ENCODE measurements at regions not wholly inside any gene's neighbourhood (a gene's known extent, or its start where the extent isn't known, plus 50 kb on each side); places are given as distances from the start of the nearest gene placed in this dataset.

GRCh38 chr1:81558291-81559076 lies 242.2 kb upstream of the ADGRL2 start:
- CTCF ChIA-PET (ENCODE audit: low intra/inter-chr PET ratio, low total read pairs) = no interaction called here
- H3K27ac ChIP-seq (ENCODE audit: extremely low read length, insufficient read depth, low read length) = no peak overlapping the region
- FAIRE-seq (no peak), DNase-seq (ENCODE audit: low spot score) (peak; percentile 2), ATAC-seq (no peak)
- H4K20me1 ChIP-seq (ENCODE audit: insufficient read depth, low read length) = no peaks in the 10 kb centered on the region
- H3K9me3 ChIP-seq (ENCODE audit: low read length) = peaks cover 12% of the 10 kb centered on the region; the same call in 1 of the 2 replicates
- H3K27me3 ChIP-seq (ENCODE audit: control insufficient read depth in 1 of 2, insufficient read depth in 2 of 2, low read length in 2 of 2) = no peaks in the 10 kb centered on the region
- H3K4me2 ChIP-seq (ENCODE audit: low read depth, low read length) = no peak overlapping the region
- H3K9ac ChIP-seq (ENCODE audit: insufficient read depth, low read depth, low read length) = no peak overlapping the region
- intact Hi-C loops (cut with micrococcal nuclease; ENCODE audit: unreplicated experiment) (no loop called here), in situ Hi-C loops (cut with HindIII; ENCODE audit: extremely low pct_ligation_motif_present, low pct_unique_long_range_greater_than_20kb) (no loop called here)
- H3K4me3 ChIP-seq (replicated peaks in 1 of 3; ENCODE audit: insufficient read depth in 1 of 3, low read depth in 2 of 3, low read length in 3 of 3) = no peak overlapping the region
- H3K79me2 ChIP-seq (ENCODE audit: insufficient read depth, low read length) = no peaks in the 10 kb centered on the region
- H3K36me3 ChIP-seq (replicated peaks in 1 of 2; ENCODE audit: control insufficient read depth in 1 of 2, insufficient read depth in 2 of 2, low read length in 2 of 2) = no peaks in the 10 kb centered on the region
- BruUV-seq (replicated peaks) = no TSS peak
- POLR2A ChIA-PET = no interaction called here
- 4% methylated on average over 1 of the region's 1 CpG for WGBS (ENCODE audit: low lambda C conversion rate)
- no peak overlapping the region for H2AFZ ChIP-seq (ENCODE audit: low read length)
- TF ChIP-seq LBX2 (CRISPR knock-in tag; IDR thresholded peaks at IDR 0.05; ENCODE audit: borderline replicate concordance) (no peak), BRCA1 (CRISPR knock-in tag; IDR thresholded peaks at IDR 0.05) (no peak), SRSF4 (IDR thresholded peaks at IDR 0.05; ENCODE audit: low read depth, low read length, poor library complexity, severe bottlenecking) (no peak), HHEX (CRISPR knock-in tag; IDR thresholded peaks at IDR 0.05) (no peak), NFE2L2 (IDR thresholded peaks at IDR 0.05; ENCODE audit: low read length) (no peak), ARNTL (CRISPR knock-in tag; IDR thresholded peaks at IDR 0.05) (no peak), ZNF33B (CRISPR knock-in tag; IDR thresholded peaks at IDR 0.05) (no peak), JUN (CRISPR knock-in tag; IDR thresholded peaks at IDR 0.05) (no peak), ZNF564 (CRISPR knock-in tag; IDR thresholded peaks at IDR 0.05) (no peak), KDM3A (CRISPR knock-in tag; IDR thresholded peaks at IDR 0.05; ENCODE audit: low read depth) (no peak), ZSCAN21 (CRISPR knock-in tag; IDR thresholded peaks at IDR 0.05; ENCODE audit: borderline replicate concordance) (no peak)
- no peaks in the 10 kb centered on the region for H3K4me1 ChIP-seq (ENCODE audit: insufficient read depth, low read length)

All from HepG2 (cell line).